ENCODE measurements at regions not wholly inside any gene's neighbourhood (a gene's known extent, or its start where the extent isn't known, plus 50 kb on each side); places are given as distances from the start of the nearest gene placed in this dataset.

DNA sequence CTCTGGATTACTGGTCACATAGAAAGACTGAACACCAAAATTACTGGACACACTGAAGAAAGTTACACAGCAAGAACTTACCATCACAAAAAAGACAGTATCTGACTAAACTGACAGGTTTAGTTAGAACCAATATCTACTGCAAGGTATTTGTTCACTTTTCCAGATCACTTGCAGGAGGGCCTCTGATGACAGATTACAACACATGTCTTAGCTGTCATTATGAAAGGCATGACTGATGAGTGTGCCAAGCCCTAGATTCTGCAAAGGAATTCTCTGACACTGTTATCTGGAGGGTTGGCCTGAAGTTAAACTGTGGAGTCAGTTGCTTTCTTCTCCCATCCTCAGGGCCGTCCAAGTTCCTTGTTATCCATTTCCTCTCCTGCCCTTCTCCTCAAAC is 242.7 kb downstream of the KIF20B start:
- no peak for DNase-seq
- H3K27ac ChIP-seq (ENCODE audit: low read length in 2 of 2): no peak overlapping the region
- H3K4me1 ChIP-seq (ENCODE audit: control insufficient read depth in 2 of 2, insufficient read depth in 2 of 2, low read length in 2 of 2): peaks cover 8 to 11% of the 10 kb centered on the region in 2 donors
- H4K20me1 ChIP-seq (ENCODE audit: control insufficient read depth, insufficient read depth, low read length, poor library complexity, severe bottlenecking): no peaks in the 10 kb centered on the region
- intact Hi-C loops (cut with micrococcal nuclease): no loop called here
- H3K4me3 ChIP-seq (ENCODE audit: control extremely low read depth in 1 of 5, extremely low read depth in 1 of 5, insufficient read depth in 1 of 5, low read depth in 2 of 5, low read length in 4 of 5): no peak overlapping the region
- H2AFZ ChIP-seq (ENCODE audit: insufficient read depth, low read depth, low read length, poor library complexity, severe bottlenecking): no peak overlapping the region
- no peak for TF ChIP-seq EZH2 (IDR thresholded peaks at IDR 0.05; ENCODE audit: borderline replicate concordance, insufficient read depth, low read depth, low read length, poor library complexity, severe bottlenecking)
- TF ChIP-seq, protein P1, sequence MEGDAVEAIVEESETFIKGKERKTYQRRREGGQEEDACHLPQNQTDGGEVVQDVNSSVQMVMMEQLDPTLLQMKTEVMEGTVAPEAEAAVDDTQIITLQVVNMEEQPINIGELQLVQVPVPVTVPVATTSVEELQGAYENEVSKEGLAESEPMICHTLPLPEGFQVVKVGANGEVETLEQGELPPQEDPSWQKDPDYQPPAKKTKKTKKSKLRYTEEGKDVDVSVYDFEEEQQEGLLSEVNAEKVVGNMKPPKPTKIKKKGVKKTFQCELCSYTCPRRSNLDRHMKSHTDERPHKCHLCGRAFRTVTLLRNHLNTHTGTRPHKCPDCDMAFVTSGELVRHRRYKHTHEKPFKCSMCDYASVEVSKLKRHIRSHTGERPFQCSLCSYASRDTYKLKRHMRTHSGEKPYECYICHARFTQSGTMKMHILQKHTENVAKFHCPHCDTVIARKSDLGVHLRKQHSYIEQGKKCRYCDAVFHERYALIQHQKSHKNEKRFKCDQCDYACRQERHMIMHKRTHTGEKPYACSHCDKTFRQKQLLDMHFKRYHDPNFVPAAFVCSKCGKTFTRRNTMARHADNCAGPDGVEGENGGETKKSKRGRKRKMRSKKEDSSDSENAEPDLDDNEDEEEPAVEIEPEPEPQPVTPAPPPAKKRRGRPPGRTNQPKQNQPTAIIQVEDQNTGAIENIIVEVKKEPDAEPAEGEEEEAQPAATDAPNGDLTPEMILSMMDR (IDR thresholded peaks at IDR 0.05): no peak
- Mint-ChIP-seq H3K9me3 (ENCODE audit: insufficient read depth) (peaks cover 8% of the 10 kb centered on the region), H3K27ac (no peak overlapping the region), H3K4me3 (no peak overlapping the region), H3K4me1 (peaks cover 7% of the 10 kb centered on the region), H3K27me3 (peaks cover 41% of the 10 kb centered on the region)
- H3K36me3 ChIP-seq (replicated peaks in 1 of 2; ENCODE audit: control extremely low read depth in 1 of 2, control insufficient read depth in 1 of 2, extremely low read depth in 1 of 2, insufficient read depth in 2 of 2, low read length in 1 of 2): no peaks in the 10 kb centered on the region
- ChIA-PET POLR2A (no interaction called here), CTCF (interaction anchor here (1.2 kb wide), 1 partner anchor 11 kb away, joined by 3 read pairs; no protein-coding TSS in a partner anchor)
- H3K79me2 ChIP-seq (ENCODE audit: control insufficient read depth, insufficient read depth, low read length): no peaks in the 10 kb centered on the region
- H3K4me2 ChIP-seq (replicated peaks; ENCODE audit: low read depth, low read length, poor library complexity, severe bottlenecking): no peak overlapping the region
- no CpG with 5 or more reads among the region's 1 CpG for WGBS (ENCODE audit: insufficient coverage)
- no peak overlapping the region for H3K9ac ChIP-seq (ENCODE audit: low read length)
- H3K9me3 ChIP-seq (ENCODE audit: control extremely low read depth in 1 of 3, control insufficient read depth in 2 of 3, insufficient read depth in 1 of 3, low read length in 2 of 3): peaks cover 0 to 4% (median 3%) of the 10 kb centered on the region in 3 donors
- peaks cover 0 to 18% (median 14%) of the 10 kb centered on the region in 4 experiments for H3K27me3 ChIP-seq (replicated peaks in 1 of 4; ENCODE audit: control extremely low read depth in 1 of 4, control insufficient read depth in 3 of 4, insufficient read depth in 4 of 4, low read length in 3 of 4)
- ATAC-seq (ENCODE audit: low read depth): no peak

DNA sequence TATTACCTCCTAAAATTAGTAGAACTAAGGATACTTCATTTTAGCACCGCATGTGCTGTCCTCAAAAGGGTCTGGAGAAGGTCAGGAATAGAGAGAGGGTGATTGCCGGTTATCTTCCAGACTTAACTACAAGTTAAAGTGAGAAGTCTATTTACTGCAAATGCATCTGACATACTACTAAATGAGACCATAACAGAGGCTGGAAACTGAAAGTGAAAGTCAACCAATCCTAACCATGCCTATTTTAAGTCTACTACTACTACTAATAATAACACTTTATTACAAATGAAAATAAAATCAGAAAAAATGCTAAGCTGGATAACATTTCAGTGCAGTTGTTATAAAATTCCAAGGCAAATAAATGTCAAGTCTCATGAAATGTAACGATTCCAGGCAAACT is 244.7 kb downstream of the KIF20B start:
- peaks cover 8 to 11% of the 10 kb centered on the region in 2 donors for H3K4me1 ChIP-seq (ENCODE audit: control insufficient read depth in 2 of 2, insufficient read depth in 2 of 2, low read length in 2 of 2)
- H3K4me2 ChIP-seq (replicated peaks; ENCODE audit: low read depth, low read length, poor library complexity, severe bottlenecking): peak overlapping the region; percentile 34
- TF ChIP-seq EZH2 (IDR thresholded peaks at IDR 0.05; ENCODE audit: borderline replicate concordance, insufficient read depth, low read depth, low read length, poor library complexity, severe bottlenecking): no peak
- TF ChIP-seq, protein P1 (IDR thresholded peaks at IDR 0.05): no peak
- no peak for ATAC-seq (ENCODE audit: low read depth)
- Mint-ChIP-seq H3K27ac (no peak overlapping the region), H3K4me3 (no peak overlapping the region), H3K9me3 (ENCODE audit: insufficient read depth) (peaks cover 8% of the 10 kb centered on the region), H3K27me3 (peaks cover 35% of the 10 kb centered on the region), H3K4me1 (peaks cover 7% of the 10 kb centered on the region)
- WGBS (ENCODE audit: insufficient coverage): no CpG with 5 or more reads among the region's 3 CpGs
- intact Hi-C loops (cut with micrococcal nuclease): loop anchor here (5.0 kb wide), 1 partner anchor 59 kb away; no protein-coding TSS in a partner anchor
- peak; percentile 20 for DNase-seq
- peaks cover 2 to 5% (median 5%) of the 10 kb centered on the region in 3 donors for H3K9me3 ChIP-seq (ENCODE audit: control extremely low read depth in 1 of 3, control insufficient read depth in 2 of 3, insufficient read depth in 1 of 3, low read length in 2 of 3)
- H3K36me3 ChIP-seq (replicated peaks in 1 of 2; ENCODE audit: control extremely low read depth in 1 of 2, control insufficient read depth in 1 of 2, extremely low read depth in 1 of 2, insufficient read depth in 2 of 2, low read length in 1 of 2): no peaks in the 10 kb centered on the region
- CTCF ChIA-PET: no interaction called here
- H3K9ac ChIP-seq (ENCODE audit: low read length): no peak overlapping the region
- POLR2A ChIA-PET: no interaction called here
- H3K79me2 ChIP-seq (ENCODE audit: control insufficient read depth, insufficient read depth, low read length): no peaks in the 10 kb centered on the region
- H3K4me3 ChIP-seq (ENCODE audit: control extremely low read depth in 1 of 5, extremely low read depth in 1 of 5, insufficient read depth in 1 of 5, low read depth in 2 of 5, low read length in 4 of 5): no peak overlapping the region
- no peak overlapping the region for H2AFZ ChIP-seq (ENCODE audit: insufficient read depth, low read depth, low read length, poor library complexity, severe bottlenecking)
- no peaks in the 10 kb centered on the region for H4K20me1 ChIP-seq (ENCODE audit: control insufficient read depth, insufficient read depth, low read length, poor library complexity, severe bottlenecking)
- no peak overlapping the region for H3K27ac ChIP-seq (ENCODE audit: low read length in 2 of 2)
- H3K27me3 ChIP-seq (replicated peaks in 1 of 4; ENCODE audit: control extremely low read depth in 1 of 4, control insufficient read depth in 3 of 4, insufficient read depth in 4 of 4, low read length in 3 of 4): peaks cover 0 to 9% (median 6%) of the 10 kb centered on the region in 4 experiments

Data from B cell (primary cell).